Calu3 (cell line): ENCODE measurements at regions not wholly inside any gene's neighbourhood (a gene's known extent, or its start where the extent isn't known, plus 50 kb on each side); places are given as distances from the start of the nearest gene placed in this dataset.

ENCODE experiments used
- BruUV-seq: library from RNA; stranded (reverse); fragments of 400-500 nt; replicated peaks from 2 replicates; lab custom pipeline; 2021; lab: Mats Ljungman, UMichigan
- CTCF ChIA-PET: fragments of 300-600 bp; sonication (Branson Sonifier 250); formaldehyde crosslinking; loops from one replicate; lab custom pipeline; 2022; ENCODE audit warnings: antibody characterized with exemption; lab: Charles Lee
- DNase-seq: peaks from one replicate; pipeline ENCODE4 v3.0.0; 2022
- H3K27ac Mint-ChIP-seq: one replicate; pipeline ENCODE4 v1.8.0; 2022; ENCODE audit warnings: mixed read lengths; ENCODE audit not compliant: unreplicated experiment
- H3K27me3 Mint-ChIP-seq: one replicate; pipeline ENCODE4 v1.8.0; 2022; ENCODE audit warnings: mixed read lengths; ENCODE audit not compliant: unreplicated experiment
- H3K36me3 Mint-ChIP-seq: one replicate; pipeline ENCODE4 v1.8.0; 2022; ENCODE audit warnings: mild to moderate bottlenecking, moderate library complexity, mixed read lengths; ENCODE audit not compliant: insufficient read depth, unreplicated experiment
- H3K4me1 Mint-ChIP-seq: one replicate; pipeline ENCODE4 v1.8.0; 2022; ENCODE audit warnings: mild to moderate bottlenecking, low read depth, mixed read lengths; ENCODE audit not compliant: unreplicated experiment
- H3K4me3 Mint-ChIP-seq: one replicate; pipeline ENCODE4 v1.8.0; 2022; ENCODE audit warnings: mild to moderate bottlenecking, low read depth, moderate library complexity, mixed read lengths; ENCODE audit not compliant: unreplicated experiment
- H3K9me3 Mint-ChIP-seq: one replicate; pipeline ENCODE4 v1.8.0; 2022; ENCODE audit warnings: low read depth, mixed read lengths; ENCODE audit not compliant: unreplicated experiment
- intact Hi-C: fragments of 100-400 bp; cut with micrococcal nuclease; formaldehyde crosslinking; loops from one replicate; pipeline ENCODE4 v1.10.0; 2022; ENCODE audit not compliant: unreplicated experiment
- TF ChIP-seq, protein P1 (sequence below): fragments of 200-600 bp; IDR thresholded peaks from one replicate; pipeline ENCODE4 v1.8.0; 2022; ENCODE audit warnings: antibody characterized with exemption; ENCODE audit not compliant: unreplicated experiment

DNA sequence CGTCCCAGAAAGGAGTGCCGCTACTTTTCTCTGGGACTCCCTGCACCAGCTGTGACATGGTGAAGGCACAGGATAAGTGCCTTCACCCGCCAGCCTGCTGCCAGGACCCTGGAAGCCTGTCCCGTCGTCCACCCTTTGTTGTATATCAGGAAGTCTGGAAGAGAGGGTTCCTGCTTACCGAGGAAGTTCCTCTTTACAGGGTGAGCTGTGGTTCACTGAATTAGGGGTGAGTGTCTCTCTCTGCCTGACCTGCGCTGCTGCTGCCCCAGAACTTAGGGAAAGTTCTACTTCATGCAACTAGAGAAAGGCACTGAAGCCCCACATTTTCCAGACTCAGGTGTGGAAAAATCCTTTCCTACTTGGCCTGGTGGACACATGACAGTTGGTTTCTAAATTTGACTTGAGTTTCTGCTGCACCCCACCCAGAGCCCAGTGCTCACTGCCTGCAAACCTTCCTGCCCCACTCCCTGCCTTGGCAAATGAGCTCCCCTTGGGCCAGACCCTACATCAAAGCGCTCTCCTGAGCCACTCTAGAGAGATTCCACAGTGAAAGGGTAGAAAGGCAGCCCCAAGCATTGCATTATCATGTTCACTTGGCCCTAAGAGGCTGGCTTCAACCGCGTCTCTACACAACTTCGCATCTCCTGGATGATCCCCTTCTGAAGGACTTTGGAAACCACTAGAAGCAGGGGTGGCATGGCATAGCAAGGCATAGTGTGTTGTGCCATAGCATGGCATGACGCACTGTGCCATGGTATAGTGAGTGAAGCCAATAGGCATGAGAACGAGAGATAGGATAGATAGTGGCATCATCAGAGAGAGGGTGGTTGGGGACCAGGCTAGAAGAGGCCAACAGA lies 215.8 kb upstream of the CDYL start:
- Mint-ChIP-seq H3K4me1 (no peaks in the 10 kb centered on the region), H3K9me3 (no peaks in the 10 kb centered on the region), H3K27me3 (peaks cover 56% of the 10 kb centered on the region), H3K27ac (no peak overlapping the region), H3K36me3 (no peaks in the 10 kb centered on the region), H3K4me3 (no peak overlapping the region)
- CTCF ChIA-PET: no interaction called here
- no TSS peak for BruUV-seq
- TF ChIP-seq, protein P1, sequence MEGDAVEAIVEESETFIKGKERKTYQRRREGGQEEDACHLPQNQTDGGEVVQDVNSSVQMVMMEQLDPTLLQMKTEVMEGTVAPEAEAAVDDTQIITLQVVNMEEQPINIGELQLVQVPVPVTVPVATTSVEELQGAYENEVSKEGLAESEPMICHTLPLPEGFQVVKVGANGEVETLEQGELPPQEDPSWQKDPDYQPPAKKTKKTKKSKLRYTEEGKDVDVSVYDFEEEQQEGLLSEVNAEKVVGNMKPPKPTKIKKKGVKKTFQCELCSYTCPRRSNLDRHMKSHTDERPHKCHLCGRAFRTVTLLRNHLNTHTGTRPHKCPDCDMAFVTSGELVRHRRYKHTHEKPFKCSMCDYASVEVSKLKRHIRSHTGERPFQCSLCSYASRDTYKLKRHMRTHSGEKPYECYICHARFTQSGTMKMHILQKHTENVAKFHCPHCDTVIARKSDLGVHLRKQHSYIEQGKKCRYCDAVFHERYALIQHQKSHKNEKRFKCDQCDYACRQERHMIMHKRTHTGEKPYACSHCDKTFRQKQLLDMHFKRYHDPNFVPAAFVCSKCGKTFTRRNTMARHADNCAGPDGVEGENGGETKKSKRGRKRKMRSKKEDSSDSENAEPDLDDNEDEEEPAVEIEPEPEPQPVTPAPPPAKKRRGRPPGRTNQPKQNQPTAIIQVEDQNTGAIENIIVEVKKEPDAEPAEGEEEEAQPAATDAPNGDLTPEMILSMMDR: no peak
- no peak for DNase-seq
- intact Hi-C loops: no loop called here

DNA sequence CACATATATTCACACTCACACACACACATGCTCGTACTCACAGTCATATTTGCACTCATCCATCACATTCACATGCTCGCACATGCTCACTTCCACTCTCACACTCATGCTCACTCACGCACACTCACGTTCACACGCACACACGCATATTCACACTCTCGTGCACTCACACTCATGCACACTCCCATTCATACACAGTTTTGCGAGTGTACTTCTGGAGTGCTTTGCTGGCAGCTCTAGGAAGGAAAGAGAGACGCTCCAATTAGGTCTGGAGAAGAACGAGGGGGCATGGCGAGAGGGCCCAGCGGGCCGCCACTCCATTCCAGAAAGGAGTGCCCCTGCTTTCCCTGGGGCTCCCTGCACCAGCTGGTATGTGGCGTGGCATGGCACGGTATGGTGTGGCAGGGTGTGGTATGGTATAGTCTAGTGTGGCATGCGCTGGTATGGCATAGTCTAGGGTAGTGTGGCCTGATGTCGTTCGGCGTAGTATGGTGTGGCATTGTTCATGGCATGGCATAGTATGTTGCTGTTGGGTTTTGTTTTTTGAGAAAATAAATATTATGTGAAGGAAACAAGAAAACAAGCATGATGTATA lies 216.8 kb upstream of the CDYL start:
- Mint-ChIP-seq H3K4me1 (no peaks in the 10 kb centered on the region), H3K36me3 (no peaks in the 10 kb centered on the region), H3K4me3 (no peak overlapping the region), H3K27me3 (peaks cover 51% of the 10 kb centered on the region), H3K27ac (no peak overlapping the region), H3K9me3 (no peaks in the 10 kb centered on the region)
- intact Hi-C loops: no loop called here
- BruUV-seq: no TSS peak
- TF ChIP-seq, protein P1: no peak
- CTCF ChIA-PET: no interaction called here
- DNase-seq: no peak

DNA sequence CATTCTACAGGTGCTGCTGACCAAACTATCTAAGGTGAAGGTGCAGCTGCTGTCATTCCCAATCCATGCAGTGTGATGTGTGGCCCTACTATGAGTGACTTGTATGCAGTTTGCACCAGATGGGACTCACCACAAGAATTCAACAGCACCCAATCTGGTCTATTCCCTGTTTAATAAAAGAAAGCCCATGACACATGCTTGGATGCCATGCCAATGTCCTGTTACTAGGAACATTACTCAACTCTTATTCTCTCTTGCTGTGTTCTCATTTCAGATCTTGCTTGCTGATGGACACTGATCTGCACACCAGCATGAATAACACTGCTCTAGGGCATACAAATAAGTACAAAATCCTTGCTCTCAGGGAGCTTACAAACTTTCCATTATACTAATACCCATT lies 221.6 kb upstream of the CDYL start:
- no peaks in the 10 kb centered on the region for H3K9me3 Mint-ChIP-seq
- TF ChIP-seq, protein P1: no peak
- no peak overlapping the region for H3K4me3 Mint-ChIP-seq
- no peaks in the 10 kb centered on the region for H3K4me1 Mint-ChIP-seq
- H3K36me3 Mint-ChIP-seq: no peaks in the 10 kb centered on the region
- CTCF ChIA-PET: interaction anchor here (0.7 kb wide), 1 partner anchor 32 kb away, joined by 4 read pairs; no protein-coding TSS in a partner anchor
- no peak for DNase-seq
- no peak overlapping the region for H3K27ac Mint-ChIP-seq
- BruUV-seq: no TSS peak
- H3K27me3 Mint-ChIP-seq: peaks cover 30% of the 10 kb centered on the region
- intact Hi-C loops: no loop called here

DNA sequence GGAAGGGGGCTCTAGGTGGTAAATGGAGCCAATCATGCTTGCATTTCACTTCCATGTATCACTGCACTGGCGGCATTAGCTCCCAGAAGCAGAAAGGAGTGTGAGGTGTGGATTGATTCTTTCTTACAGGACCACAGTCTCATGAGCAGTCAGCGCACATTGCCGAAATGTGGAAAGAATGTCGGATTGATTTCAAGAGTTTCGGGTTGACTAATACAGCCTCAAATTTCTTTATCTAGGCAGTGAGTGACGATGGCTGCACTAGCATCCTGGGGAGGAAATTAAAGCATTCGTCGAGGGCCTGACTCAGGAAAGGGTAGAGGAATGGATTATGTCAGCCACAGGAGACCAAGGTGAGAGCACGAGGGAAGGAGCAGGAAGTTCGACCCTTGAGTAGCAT lies 222.8 kb upstream of the CDYL start:
- DNase-seq: no peak
- H3K36me3 Mint-ChIP-seq: no peaks in the 10 kb centered on the region

More for the DNA sequence above, 222.8 kb upstream of the CDYL start:
- TF ChIP-seq, protein P1: no peak
- no peak overlapping the region for H3K4me3 Mint-ChIP-seq
- no peak overlapping the region for H3K27ac Mint-ChIP-seq
- BruUV-seq: no TSS peak
- no peaks in the 10 kb centered on the region for H3K4me1 Mint-ChIP-seq
- CTCF ChIA-PET: no interaction called here
- intact Hi-C loops: no loop called here
- peaks cover 30% of the 10 kb centered on the region for H3K27me3 Mint-ChIP-seq
- no peaks in the 10 kb centered on the region for H3K9me3 Mint-ChIP-seq
